ENCODE measurements at regions not wholly inside any gene's neighbourhood (a gene's known extent, or its start where the extent isn't known, plus 50 kb on each side); places are given as distances from the start of the nearest gene placed in this dataset.

GRCh38 chr15:62599791-62600777 is 435.0 kb upstream of the C2CD4B start:
- Histone ChIP-seq H3K9me3 (no peaks in the 10 kb centered on the region), H3K4me3 (no peak overlapping the region), H3K27ac (peak overlapping the region; percentile 57 to 60), H3K36me3 (no peaks in the 10 kb centered on the region), H3K27me3 (no peaks in the 10 kb centered on the region), H3K4me1 (peaks cover 0 to 9% of the 10 kb centered on the region in 2 donors)
- intact Hi-C loops (cut with DNase I) = no loop called here
- no peak for DNase-seq (ENCODE audit: low spot score in 2 of 2)
- TF ChIP-seq CTCF (IDR thresholded peaks at IDR 0.05) = no peak

- no peak for DNase-seq (ENCODE audit: low spot score in 2 of 2)
- peaks cover 0 to 16% of the 10 kb centered on the region in 2 donors for H3K4me1 ChIP-seq
- intact Hi-C loops (cut with DNase I) = no loop called here
- H3K27me3 ChIP-seq = no peaks in the 10 kb centered on the region
- peak overlapping the region; percentile 34 to 60 for H3K27ac ChIP-seq
- no peaks in the 10 kb centered on the region for H3K9me3 ChIP-seq
- H3K4me3 ChIP-seq = no peak overlapping the region
- no peak for TF ChIP-seq CTCF (IDR thresholded peaks at IDR 0.05)
- H3K36me3 ChIP-seq = no peaks in the 10 kb centered on the region
Observed at GRCh38 chr15:62601777-62602545, 436.9 kb upstream of the C2CD4B start.

- no peaks in the 10 kb centered on the region for H3K9me3 ChIP-seq
- no peak for TF ChIP-seq CTCF (IDR thresholded peaks at IDR 0.05)
- no peaks in the 10 kb centered on the region for H3K36me3 ChIP-seq
- intact Hi-C loops (cut with DNase I) = no loop called here
- DNase-seq (ENCODE audit: low spot score in 2 of 2) = no peak
- no peaks in the 10 kb centered on the region for H3K27me3 ChIP-seq
- H3K4me1 ChIP-seq = peaks cover 0 to 16% of the 10 kb centered on the region in 2 donors
- H3K4me3 ChIP-seq = no peak overlapping the region
- peak overlapping the region in 1 of 2 donors; percentile 42 for H3K27ac ChIP-seq
Observed at GRCh38 chr15:62603742-62604141, 438.7 kb upstream of the C2CD4B start.

- Histone ChIP-seq H3K4me3 (no peak overlapping the region), H3K36me3 (no peaks in the 10 kb centered on the region), H3K9me3 (no peaks in the 10 kb centered on the region), H3K4me1 (peaks cover 0 to 13% of the 10 kb centered on the region in 2 donors), H3K27ac (peak overlapping the region in 1 of 2 donors; percentile 31), H3K27me3 (no peaks in the 10 kb centered on the region)
- TF ChIP-seq CTCF (IDR thresholded peaks at IDR 0.05) = no peak
- intact Hi-C loops (cut with DNase I) = loop anchor here (5.0 kb wide), 1 partner anchor 103 kb away; no protein-coding TSS in a partner anchor
- no peak for DNase-seq (ENCODE audit: low spot score in 2 of 2)
Observed at GRCh38 chr15:62605282-62605681, 437.3 kb upstream of the TPM1 start.

GRCh38 chr15:62606376-62607113 is 436.0 kb upstream of the TPM1 start:
- intact Hi-C loops (cut with DNase I) = loop anchor here (5.0 kb wide), 1 partner anchor 104 kb away; no protein-coding TSS in a partner anchor
- H3K9me3 ChIP-seq = no peaks in the 10 kb centered on the region
- no peaks in the 10 kb centered on the region for H3K36me3 ChIP-seq
- TF ChIP-seq CTCF (IDR thresholded peaks at IDR 0.05) = no peak
- H3K27me3 ChIP-seq = no peaks in the 10 kb centered on the region
- peaks cover 0 to 19% of the 10 kb centered on the region in 2 donors for H3K4me1 ChIP-seq
- no peak overlapping the region for H3K4me3 ChIP-seq
- peak overlapping the region in 1 of 2 donors; percentile 20 for H3K27ac ChIP-seq
- DNase-seq (ENCODE audit: low spot score in 2 of 2) = no peak

Data from ascending aorta (tissue), 2 donors.